ENCODE measurements at regions not wholly inside any gene's neighbourhood (a gene's known extent, or its start where the extent isn't known, plus 50 kb on each side); places are given as distances from the start of the nearest gene placed in this dataset.

DNA sequence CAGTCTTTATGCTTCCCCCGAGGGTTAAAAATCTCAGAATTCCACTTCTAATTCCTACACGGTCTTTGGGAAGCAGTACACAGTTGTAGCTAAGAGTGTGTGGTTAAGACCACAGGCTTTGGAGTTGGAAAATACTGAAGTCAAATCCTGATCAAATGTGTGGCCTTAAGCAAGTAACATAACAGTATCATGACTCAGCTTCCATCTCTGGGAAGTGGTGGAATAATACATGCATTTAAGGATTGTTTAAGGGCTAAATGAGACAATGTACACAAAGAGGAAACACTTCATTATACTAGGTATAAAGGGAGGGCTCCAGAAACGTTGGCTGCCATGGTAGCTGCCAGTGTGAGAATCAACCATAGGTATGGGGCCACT is 71.5 kb downstream of the FAT3 start:
- TF ChIP-seq TAF1 (IDR thresholded peaks at IDR 0.05; ENCODE audit: low read depth) (no peak), RAD21 (IDR thresholded peaks at IDR 0.05; ENCODE audit: low read depth) (no peak), EGR1 (IDR thresholded peaks at IDR 0.05) (no peak), REST (IDR thresholded peaks at IDR 0.05; ENCODE audit: low read depth) (no peak), EP300 (IDR thresholded peaks at IDR 0.05; ENCODE audit: borderline replicate concordance) (no peak), CEBPB (IDR thresholded peaks at IDR 0.05) (no peak), YY1 (IDR thresholded peaks at IDR 0.05; ENCODE audit: low read depth) (no peak), TCF12 (IDR thresholded peaks at IDR 0.05; ENCODE audit: low read depth) (no peak)
